Stimulated activated CD8-positive, alpha-beta memory T cell treated with anti-CD3 and anti-CD28 coated beads, Interleukin-2, amount 100 ng/mL, for 48 hours (primary cell): ENCODE measurements at regions not wholly inside any gene's neighbourhood (a gene's known extent, or its start where the extent isn't known, plus 50 kb on each side); places are given as distances from the start of the nearest gene placed in this dataset.
"Not testable (repeated sequence)": the region's sequence is repeated elsewhere in the genome, so short reads cannot be mapped to it uniquely, and the experiment has no call there.

Experiments used
- DNase-seq, 2 donors: peaks; one replicate each; pipeline ENCODE4 v3.0.0-alpha.2; 2020; ENCODE audit warnings: low read depth in 2 of 2

DNA sequence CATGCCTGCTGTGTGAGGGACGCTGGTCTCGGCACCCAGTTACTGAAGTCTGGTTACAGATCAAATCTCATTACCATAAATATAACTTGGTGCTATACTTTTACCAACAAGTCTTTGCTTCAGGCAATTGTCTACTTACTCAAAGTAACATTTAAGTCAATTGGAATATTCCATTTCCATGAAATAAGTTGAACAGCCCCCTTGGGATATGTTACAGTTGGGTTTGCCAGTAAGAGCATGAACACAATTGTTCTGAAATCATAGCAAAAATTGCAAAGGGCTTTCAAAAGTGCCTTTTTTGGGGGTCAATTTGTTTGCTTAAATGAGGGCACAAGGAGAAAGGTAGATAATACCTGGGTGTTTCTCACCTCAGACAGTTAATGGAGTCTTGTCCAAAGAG lies 170.9 kb upstream of the EXOC2 start:
- no peak for DNase-seq

DNA sequence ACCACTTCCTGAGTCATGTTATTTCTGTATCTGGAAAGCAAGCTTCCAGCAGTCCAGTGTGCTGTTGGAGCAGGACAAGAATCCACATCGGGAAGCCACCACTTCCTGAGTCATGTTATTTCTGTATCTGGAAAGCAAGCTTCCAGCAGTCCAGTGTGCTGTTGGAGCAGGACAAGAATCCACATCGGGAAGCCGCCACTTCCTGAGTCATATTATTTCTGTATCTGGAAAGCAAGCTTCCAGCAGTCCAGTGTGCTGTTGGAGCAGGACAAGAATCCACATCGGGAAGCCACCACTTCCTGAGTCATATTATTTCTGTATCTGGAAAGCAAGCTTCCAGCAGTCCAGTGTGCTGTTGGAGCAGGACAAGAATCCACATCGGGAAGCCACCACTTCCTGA lies 170.2 kb upstream of the EXOC2 start:
- DNase-seq: not testable (repeated sequence)

DNA sequence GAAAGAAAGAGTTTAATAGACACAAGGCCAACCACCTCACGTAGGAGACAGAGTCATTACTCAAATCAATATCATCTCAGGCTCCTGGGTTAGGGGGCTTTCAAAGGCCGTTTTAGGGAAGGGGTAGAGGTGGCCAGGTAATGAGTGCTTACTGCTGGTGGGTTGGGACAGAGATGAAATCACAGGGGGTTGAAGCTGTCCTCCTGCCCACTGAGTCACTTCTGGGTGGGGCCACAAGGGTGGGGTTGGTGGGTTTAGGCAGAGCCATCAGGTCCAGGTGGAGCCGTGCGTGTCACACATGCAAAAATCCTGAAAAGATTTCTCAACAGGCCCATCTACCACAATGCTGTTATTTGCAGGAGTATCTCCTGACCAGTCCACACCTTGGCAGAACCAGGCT lies 167.0 kb upstream of the EXOC2 start:
- no peak for DNase-seq

DNA sequence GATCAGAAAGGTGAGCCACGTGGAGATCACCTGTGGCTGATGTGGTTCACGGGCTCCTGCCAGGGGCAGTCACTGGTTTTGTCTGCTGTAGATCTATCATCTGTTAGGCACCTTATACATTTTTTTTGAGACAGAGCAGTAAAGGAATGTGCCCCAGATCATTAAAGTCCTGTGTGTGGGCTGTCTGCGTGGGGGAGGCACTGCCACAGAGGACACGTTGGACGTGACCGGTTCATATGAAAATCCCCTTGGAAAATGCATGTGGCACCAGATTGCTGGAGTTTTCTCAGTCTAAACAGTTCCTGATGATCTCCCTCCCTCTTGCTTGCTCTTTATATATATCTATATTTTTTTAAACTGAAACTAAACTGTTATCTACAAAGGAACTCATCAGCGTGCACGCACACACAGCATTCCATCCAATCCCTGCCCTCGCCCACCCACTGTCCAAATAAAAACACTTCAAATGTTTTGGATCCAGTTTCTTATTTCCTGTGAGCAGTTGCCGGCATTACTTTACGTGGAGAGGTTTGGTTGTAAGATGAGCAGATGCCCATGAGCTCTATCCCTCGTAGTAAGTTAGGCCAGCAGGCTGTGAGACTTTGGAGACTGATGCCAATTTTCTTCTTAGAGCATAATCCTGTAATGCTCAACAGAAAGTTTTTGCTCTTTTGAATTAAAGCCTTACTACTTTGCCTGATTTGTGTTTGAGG lies 161.6 kb upstream of the EXOC2 start:
- DNase-seq: no peak

DNA sequence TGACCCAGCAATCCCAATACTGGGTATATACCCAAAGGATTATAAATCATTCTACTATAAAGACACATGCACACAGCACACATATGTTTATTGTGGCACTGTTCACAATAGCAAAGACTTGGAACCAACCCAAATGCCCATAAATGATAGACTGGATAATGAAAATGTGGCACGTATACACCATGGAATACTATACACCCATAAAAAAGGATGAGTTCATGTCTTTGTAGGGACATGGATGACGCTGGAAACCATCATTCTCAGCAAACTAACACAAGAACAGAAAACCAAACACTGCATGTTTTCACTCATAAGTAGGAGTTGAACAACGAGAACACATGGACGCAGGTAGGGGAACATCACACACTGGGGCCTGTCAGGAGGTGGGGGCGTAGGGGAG lies 159.3 kb upstream of the EXOC2 start:
- not testable (repeated sequence) for DNase-seq

DNA sequence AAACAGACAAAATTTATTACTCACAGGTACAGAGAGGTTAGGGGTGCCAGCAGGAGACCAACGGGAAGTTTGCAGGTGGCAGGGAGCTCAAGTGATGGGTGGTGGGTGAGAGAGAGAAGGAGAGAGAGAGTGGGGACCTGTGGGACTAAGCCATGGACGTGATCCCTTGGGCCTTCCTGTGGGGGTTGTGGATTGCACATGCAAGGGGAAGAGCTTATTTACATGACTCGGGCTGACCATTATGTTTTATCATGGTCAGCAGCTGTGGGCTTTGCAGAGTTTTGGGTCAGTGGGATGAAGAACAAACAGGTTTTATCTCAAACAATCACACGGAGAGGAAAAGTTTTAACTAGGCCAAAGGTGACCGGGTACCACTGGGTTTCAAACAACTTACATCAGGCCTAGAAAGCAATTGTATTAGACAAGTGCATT lies 156.2 kb upstream of the EXOC2 start:
- no peak for DNase-seq

DNA sequence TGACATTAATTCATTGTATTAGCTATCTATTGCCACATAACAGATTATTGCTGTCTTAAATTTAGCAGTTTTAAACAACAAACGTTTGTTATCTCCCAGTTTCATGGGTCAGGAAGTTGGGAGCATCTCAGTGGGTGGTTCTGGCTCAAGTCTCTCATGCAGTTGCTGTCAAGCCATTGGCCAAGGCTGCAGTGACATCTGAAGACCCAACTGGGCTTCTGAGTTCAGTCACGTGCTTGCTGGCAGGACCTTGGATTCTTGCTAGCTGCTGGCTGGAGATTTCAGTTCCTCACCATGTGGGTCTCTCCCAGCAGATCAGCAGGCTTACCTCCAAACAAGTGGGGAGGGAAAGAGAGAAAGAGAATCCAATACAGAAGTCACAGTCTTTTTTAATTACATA lies 152.6 kb upstream of the EXOC2 start:
- DNase-seq: no peak

DNA sequence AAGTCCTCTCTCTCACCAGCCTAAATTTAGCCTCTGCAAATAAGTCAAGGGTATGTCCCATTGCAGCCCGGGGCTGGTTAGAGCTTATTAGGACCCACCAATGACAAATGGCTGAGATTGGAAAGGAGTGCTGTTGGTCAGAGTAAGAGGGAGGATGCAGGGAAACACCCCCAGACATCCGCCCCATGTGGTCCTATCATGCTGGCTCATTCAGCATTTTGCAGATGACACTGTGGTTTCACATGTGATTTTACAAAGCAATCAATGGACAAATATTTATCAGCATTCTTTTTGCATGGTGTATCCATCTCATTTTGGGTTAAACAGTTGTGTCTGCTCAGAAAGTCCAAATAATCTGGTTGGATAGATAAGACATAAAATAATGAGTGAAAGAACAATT lies 152.2 kb upstream of the EXOC2 start:
- DNase-seq: no peak

DNA sequence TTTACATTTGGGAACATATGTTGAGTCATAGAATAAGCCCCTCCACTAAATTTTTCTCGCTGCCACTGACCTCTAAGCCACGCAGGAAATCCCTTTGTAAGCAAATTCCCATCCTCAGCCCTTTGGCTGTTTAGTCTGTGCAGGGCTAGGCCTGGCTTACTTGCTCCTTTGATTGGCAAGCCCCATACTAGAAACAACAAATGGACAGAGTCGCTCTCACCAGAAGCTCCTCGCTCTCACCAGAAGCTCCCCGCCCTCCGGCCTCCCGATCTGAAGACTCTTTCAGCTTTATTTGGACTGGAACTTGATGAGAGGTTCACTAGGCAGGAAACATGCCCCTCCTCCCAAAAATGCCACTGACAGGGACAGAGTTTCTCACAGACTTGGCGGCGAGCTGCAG lies 149.2 kb upstream of the EXOC2 start:
- no peak for DNase-seq

DNA sequence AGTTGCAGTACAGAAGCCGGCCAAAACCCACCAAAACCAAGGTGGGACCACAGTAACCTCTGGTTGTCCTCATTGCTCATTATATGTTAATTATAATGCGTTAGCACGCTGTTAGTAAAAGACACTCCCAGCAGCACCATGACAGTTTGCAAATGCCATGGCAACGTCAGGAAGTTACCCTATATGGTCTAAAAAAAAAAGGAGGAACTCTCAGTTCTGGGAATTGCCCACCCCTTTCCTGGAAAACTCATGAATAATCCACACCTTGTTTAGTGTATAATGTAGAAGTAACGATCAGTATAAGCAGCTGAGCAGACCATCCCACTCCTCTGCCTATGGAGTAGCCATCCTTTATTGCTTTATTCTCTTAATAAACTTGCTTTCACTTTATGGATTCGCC lies 148.6 kb upstream of the EXOC2 start:
- DNase-seq: no peak

DNA sequence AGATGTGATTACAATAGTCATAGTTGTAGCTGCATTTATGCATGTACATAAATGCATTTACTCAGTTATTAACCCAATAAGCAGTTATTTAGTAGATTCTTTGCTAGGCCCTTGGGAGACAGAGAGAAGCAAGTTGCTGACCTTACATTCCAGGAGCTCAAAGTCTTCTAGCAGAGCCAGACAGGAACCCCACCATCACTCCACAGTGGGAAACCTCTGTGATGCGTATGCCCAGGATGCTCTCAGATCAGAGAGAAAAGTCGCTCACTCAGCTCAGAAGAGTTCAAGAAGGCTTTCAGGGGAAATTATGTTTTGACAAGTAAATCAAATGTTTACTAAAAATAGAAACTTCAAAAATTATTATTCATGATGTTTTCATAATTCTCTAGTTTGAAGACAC lies 146.3 kb upstream of the EXOC2 start:
- no peak for DNase-seq

DNA sequence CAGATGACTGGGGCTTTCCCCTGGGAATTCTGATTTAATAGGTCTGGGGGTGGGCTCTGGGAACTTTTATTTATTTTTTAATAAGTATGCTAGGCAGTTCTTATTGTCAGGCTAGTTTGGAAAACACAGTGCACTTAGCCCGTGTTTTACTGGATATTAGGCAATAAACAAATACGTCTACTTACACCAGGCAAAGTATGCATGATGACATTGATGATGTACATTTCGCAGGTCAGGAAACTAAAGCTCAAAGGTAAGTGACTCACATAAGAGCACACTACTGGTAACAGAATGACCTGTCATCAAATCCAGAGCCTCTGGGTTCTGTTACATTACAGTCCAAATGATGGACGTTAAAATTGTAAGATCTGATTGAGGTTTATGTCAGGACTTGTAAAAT lies 144.4 kb upstream of the EXOC2 start:
- no peak for DNase-seq

DNA sequence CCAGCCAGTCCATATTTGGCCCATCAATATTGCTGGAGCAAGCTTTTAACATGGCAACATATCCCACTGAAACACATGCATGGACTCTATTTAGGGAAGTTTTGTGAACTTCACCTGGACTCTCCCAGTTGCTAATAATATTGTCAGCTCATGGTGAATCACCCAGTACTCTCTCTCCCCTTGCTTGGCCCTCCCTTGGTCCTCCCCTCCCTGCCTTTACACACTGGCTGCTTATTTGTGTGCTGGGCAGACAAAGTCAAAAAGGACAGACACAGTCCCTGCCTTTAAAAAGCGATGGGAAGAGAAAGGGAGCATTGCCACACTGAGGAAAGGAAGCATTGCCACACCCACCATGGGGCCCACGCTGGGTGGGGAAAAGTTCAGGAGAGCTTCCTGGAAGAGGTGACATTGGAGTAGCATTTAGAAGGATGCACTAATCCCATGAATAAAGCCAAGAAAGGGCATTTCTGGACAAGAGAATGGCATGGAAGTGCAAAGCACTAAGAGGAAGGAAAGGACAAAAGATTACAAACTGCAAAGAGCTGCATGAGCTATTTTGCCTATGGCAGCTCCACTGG lies 143.4 kb upstream of the EXOC2 start:
- no peak for DNase-seq

DNA sequence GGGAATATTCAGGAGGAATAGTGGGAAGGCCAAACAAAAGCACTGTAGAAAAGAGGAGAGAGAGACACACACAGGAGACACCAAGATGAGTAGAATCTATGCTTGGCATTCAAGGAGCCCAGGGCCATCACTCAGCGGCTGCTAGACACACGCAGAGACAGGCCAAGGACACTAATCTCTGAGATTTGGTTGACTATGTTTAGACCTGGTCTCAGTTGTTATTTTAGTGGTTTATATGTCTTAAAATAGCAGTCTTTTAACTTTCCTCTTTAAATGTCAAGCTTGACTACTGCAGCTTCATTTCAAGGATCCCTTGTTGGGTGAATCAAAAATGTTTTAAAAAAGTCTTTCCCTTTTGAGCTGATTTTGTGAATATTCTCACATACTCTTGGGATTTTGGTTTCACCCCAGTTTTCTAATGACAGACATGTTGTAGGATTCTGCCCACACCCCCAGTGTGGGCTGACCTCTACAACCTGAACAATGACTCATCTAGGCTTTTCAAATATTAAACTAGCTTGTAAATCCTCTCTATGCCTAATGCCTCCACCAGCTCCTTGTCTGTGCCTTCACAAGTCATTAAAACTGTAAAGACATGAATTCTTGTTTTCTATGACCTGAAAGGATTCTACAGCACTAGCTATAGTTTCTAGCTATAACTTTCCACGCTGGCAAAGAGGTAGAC lies 142.7 kb upstream of the EXOC2 start:
- no peak for DNase-seq

DNA sequence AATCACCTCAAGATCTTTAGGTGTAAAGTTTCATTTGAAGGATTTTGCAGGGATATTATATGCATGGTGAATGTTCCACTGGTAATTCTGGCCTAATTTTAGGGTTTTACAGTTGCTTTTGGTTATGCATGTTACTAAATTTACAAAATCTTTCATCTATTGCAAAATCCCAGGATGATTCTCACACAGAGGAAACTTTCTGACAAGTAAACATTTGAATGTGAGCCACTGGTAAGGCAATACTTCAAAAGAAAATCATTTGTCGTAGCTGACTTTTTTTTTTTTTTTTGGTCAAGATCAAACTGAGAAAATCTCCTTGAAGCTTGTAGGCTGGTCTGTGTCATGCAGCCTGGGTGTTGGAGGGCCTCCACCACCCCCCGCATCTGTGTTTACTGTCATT lies 141.9 kb upstream of the EXOC2 start:
- DNase-seq: no peak

DNA sequence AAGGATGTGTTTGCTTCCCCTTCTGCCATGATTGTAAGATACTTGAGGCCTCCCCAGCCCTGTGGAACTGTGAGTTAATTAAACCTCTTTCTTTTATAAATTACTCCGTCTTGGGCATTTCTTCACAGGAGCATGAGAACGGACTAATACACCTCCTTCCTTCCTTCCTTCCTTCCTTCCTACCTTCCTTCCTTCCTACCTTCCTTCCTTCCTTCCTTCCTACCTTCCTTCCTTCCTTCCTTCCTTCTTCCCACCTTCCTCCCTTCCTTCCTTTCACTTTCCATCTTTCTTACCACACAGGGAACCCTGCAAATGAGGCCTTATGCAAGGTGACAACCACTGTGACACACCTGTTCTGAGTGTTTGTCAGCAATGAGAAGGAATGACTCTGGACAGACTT lies 141.3 kb upstream of the EXOC2 start:
- DNase-seq: no peak

DNA sequence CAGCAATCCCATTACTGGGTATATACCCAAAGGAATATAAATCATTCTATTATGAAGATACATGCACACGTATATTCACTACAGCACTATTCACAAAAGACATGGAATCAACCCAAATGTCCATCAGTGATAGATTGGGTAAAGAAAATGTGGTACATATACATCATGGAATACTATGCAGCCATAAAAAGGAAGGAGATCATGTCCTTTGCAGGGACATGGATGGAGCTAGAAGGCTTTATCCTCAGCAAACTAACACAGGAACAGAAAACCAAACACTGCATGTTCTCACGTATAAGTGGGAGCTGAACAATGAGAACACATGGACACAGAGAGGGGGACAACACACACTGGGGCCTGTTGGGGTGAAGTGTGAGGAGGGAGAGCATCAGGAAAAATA lies 139.9 kb upstream of the EXOC2 start:
- not testable (repeated sequence) for DNase-seq

DNA sequence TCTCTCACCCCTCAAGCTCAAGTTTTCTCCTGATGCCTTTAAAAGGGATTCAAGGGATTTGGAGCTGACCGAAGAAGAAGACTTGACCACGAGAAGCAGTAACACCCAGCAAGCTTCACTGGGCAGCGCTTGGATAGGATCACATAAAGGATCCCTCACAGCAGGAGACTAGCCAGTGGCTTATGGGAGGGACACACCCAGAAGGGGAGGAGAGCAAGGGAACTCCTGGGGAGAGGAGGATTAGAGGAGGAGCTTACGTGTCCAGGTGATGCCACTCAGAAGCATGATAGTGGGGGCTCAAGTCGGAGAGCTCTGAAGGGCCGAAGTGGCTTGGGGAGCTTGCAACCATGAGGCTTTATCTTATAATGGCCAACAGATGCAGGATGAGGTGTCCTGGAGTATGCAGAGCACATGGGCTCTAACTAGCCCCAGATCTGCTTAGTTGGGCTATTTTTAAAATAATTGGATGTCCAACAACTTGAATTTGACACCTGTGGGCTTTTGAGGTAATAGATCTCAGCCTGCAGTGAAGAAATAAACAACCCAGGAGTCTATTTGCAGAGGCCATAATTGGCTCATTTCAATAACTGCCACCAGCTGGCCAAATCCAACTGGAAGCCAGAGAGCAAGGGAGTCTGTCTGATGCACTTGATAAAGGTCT lies 137.9 kb upstream of the EXOC2 start:
- DNase-seq: no peak

DNA sequence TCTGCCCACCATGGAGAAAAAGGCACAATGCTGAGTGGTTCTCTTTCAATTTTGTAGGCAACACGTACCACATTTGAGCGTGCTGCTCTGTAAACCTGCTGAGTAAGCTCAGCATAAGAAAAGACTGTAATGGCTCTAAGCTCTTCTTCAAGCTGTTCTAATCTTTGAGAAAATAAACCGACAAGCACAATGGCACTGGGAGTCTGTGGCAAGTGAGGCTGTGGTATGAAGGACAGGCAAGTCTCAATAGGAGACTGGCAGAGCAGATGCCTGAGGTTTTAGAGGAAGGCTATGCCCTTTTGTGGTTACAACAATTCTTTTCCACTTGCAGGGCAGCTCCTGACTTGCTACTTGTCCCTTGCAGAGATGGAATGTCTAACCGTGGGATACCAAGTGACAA lies 136.7 kb upstream of the EXOC2 start:
- no peak for DNase-seq

DNA sequence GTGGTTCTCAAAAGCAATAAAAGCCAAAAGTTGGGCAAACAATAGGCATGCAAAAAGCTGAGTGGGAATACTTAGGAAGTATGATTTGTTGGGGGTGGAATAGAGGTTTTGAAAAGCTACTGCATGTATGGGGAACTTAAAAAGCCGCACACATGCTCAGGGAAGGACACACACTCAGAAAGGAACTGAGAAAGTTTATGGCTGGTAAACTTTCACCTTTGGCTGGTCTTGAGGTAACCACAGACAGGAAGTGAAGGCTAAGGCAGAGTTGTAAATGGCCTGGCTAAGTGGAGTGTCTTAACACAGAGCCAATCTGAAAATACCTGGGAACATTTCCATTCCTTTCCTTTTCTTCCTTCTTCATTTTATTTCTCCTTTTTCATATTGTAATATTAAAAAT lies 134.5 kb upstream of the EXOC2 start:
- no peak for DNase-seq

DNA sequence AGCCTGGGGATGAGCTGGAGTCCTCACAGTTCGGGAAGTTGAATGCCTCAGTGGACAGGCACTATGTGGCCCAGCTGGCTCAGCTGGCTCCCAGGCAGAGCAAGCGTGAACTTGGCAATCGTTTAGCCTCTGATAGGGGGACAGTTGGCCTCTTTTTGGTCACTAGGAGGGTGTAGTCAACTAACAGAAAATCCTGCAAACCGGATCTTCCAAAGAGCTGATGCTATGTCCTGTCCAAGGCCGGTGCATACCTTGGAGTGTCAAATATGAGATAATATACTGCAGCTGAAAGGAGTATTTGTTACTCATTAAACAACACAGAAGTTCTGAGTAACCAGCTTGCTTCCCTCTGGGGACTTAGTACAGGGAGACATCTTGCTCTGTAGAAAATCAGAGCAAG lies 126.2 kb upstream of the EXOC2 start:
- no peak for DNase-seq

DNA sequence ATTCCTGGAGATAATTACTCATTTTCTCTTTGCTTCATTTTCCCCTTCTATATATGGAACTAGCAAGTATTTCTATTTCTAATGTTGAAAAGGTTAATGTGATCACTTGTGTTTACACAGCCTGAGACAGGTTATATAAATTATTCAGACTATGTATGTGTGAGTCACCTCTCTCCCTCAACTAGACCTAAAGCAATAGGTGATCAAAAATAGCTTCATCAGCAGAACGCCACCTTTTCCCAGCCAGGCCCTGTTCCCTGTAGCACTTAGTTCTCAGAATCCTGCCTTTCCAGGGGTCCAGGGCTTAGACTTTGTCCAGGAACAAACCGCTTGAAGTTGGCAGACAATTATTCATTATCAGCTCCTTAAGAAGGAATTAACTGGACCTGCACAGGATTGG lies 125.3 kb upstream of the EXOC2 start:
- DNase-seq: no peak
